HCT116 (cell line): ENCODE measurements at regions not wholly inside any gene's neighbourhood (a gene's known extent, or its start where the extent isn't known, plus 50 kb on each side); places are given as distances from the start of the nearest gene placed in this dataset.

ENCODE experiments used
- ATAC-seq: fragments of 200-7000 bp; cut with Tn5 transposase; 2 replicates; pipeline ENCODE4 v1.9.1; 2020; ENCODE audit warnings: mild to moderate bottlenecking, moderate library complexity
- BruUV-seq: library from RNA; stranded (reverse); fragments of 400-500 nt; replicated peaks from 2 replicates; lab custom pipeline; 2021; lab: Mats Ljungman, UMichigan
- CTCF ChIA-PET: fragments of 300-600 bp; sonication (Branson Sonifier 250); formaldehyde crosslinking; loops from one replicate; lab custom pipeline; 2021; ENCODE audit warnings: antibody characterized with exemption; lab: Charles Lee
- POLR2A ChIA-PET: fragments of 300-600, 350-600 bp; sonication (Branson Sonifier 250); formaldehyde crosslinking; loops from one replicate; lab custom pipeline; 2021; ENCODE audit warnings: antibody characterized with exemption; lab: Charles Lee
- RAD21 ChIA-PET, 2 experiments: fragments of 300-600 bp; sonication (Branson Sonifier 250); formaldehyde crosslinking; loops; one replicate each; lab custom pipeline; 2023; ENCODE audit warnings: low total read pairs in 2 of 2; ENCODE audit not compliant: uncharacterized antibody in 2 of 2, unreplicated experiment in 2 of 2, low non-redundant PET in 1 of 2; lab: Charles Lee
- DNase-seq: peaks from one replicate; pipeline ENCODE4 v3.0.0-alpha.2; 2010; ENCODE audit warnings: low read depth, low spot score
- H2AFZ ChIP-seq: fragments of 200-600 bp; shearing (Covaris generic), sonication (generic); 2 replicates; pipeline ENCODE4 v1.6.1; 2017; ENCODE audit warnings: low read depth, mixed run types, mixed read lengths, antibody characterized with exemption, low read length; ENCODE audit not compliant: poor library complexity, severe bottlenecking
- H3K27ac ChIP-seq: 2 replicates; pipeline ENCODE4 v1.5.1; 2012; ENCODE audit warnings: low read depth, low read length
- H3K27me3 ChIP-seq: fragments of 200-600 bp; sonication (generic); 2 replicates; pipeline ENCODE4 v1.6.1; 2016; ENCODE audit warnings: mixed run types, low read length, mixed read lengths; ENCODE audit not compliant: insufficient read depth
- H3K36me3 ChIP-seq, 2 experiments: fragments of 200-500 bp in 1 of 2; fragments of 200-600 bp in 1 of 2; sonication (Bioruptor generic) in 1 of 2; sonication (generic) in 1 of 2; 2 replicates each; pipeline versions ENCODE4 v1.5.1 to v1.6.1; 2014 to 2016; ENCODE audit warnings: low read length in 2 of 2, inconsistent platforms in 1 of 2, mixed read lengths in 1 of 2, mixed run types in 1 of 2; ENCODE audit not compliant: insufficient read depth in 2 of 2, control insufficient read depth in 1 of 2
- H3K4me1 ChIP-seq, 2 experiments: fragments of 200-600 bp in 1 of 2; sonication (generic) in 1 of 2; 2 replicates each; pipeline versions ENCODE4 v1.5.1 to v1.6.1; 2012 to 2017; ENCODE audit warnings: low read length in 2 of 2, inconsistent platforms in 1 of 2, mild to moderate bottlenecking in 1 of 2, mixed read lengths in 1 of 2, mixed run types in 1 of 2, moderate library complexity in 1 of 2; ENCODE audit not compliant: insufficient read depth in 2 of 2, control insufficient read depth in 1 of 2
- H3K4me2 ChIP-seq: fragments of 200-600 bp; sonication (generic); 2 replicates; pipeline ENCODE4 v1.6.1; 2017; ENCODE audit warnings: mixed run types, low read length, mixed read lengths
- H3K4me3 ChIP-seq, 2 experiments: fragments of 200-600 bp in 1 of 2; sonication (generic) in 1 of 2; replicated peaks in 1 of 2; 2 replicates each; pipeline ENCODE4 v1.5.1; 2011 to 2016; ENCODE audit warnings: low read length in 2 of 2, control low read depth in 1 of 2, low read depth in 1 of 2, mild to moderate bottlenecking in 1 of 2, mixed read lengths in 1 of 2, mixed run types in 1 of 2
- H3K79me2 ChIP-seq: fragments of 200-600 bp; sonication (generic); 2 replicates; pipeline ENCODE4 v1.6.1; 2017; ENCODE audit warnings: mild to moderate bottlenecking, mixed run types, low read length, moderate library complexity, mixed read lengths; ENCODE audit not compliant: insufficient read depth
- H3K9ac ChIP-seq: fragments of 200-600 bp; sonication (generic); 2 replicates; pipeline ENCODE4 v1.6.1; 2016; ENCODE audit warnings: low read length, mixed read lengths
- H3K9me2 ChIP-seq: fragments of 200-600 bp; sonication (generic), shearing (Covaris generic); 2 replicates; pipeline ENCODE4 v1.6.1; 2017; ENCODE audit warnings: mixed run types, mild to moderate bottlenecking, moderate library complexity; ENCODE audit not compliant: insufficient read depth
- H3K9me3 ChIP-seq, 2 experiments: fragments of 200-500 bp in 1 of 2; fragments of 200-600 bp in 1 of 2; sonication (Bioruptor generic) in 1 of 2; sonication (generic) in 1 of 2; 2 replicates each; pipeline ENCODE4 v1.6.1; 2014 to 2017; ENCODE audit warnings: low read length in 2 of 2, mixed read lengths in 2 of 2, inconsistent platforms in 1 of 2, low read depth in 1 of 2, mild to moderate bottlenecking in 1 of 2, mixed run types in 1 of 2, moderate library complexity in 1 of 2; ENCODE audit not compliant: control insufficient read depth in 1 of 2, insufficient read depth in 1 of 2
- H4K20me1 ChIP-seq: fragments of 200-600 bp; sonication (generic), shearing (Covaris generic); 2 replicates; pipeline ENCODE4 v1.6.1; 2017; ENCODE audit warnings: mixed run types, mild to moderate bottlenecking, moderate library complexity; ENCODE audit not compliant: insufficient read depth
- ATF3 ChIP-seq: IDR thresholded peaks from 2 replicates; pipeline ENCODE4 v1.6.1; 2012
- CBX3 ChIP-seq: IDR thresholded peaks from 2 replicates; pipeline ENCODE4 v1.6.1; 2012; ENCODE audit warnings: low read depth
- CEBPB ChIP-seq: IDR thresholded peaks from 2 replicates; pipeline ENCODE4 v1.6.1; 2012; ENCODE audit warnings: low read depth
- EGR1 ChIP-seq: IDR thresholded peaks from 2 replicates; pipeline ENCODE4 v1.6.1; 2012; ENCODE audit warnings: low read depth
- EZH2 ChIP-seq: fragments of 200-600 bp; sonication (generic); IDR thresholded peaks from 2 replicates; pipeline ENCODE4 v1.6.1; 2017; ENCODE audit warnings: antibody characterized with exemption, mixed run types
- EZH2phosphoT487 ChIP-seq: fragments of 200-600 bp; IDR thresholded peaks from 2 replicates; pipeline ENCODE4 v1.6.1; 2018; ENCODE audit warnings: antibody characterized with exemption, borderline replicate concordance
- POLR2A ChIP-seq: IDR thresholded peaks from 2 replicates; pipeline ENCODE4 v1.7.0; 2011; ENCODE audit warnings: borderline replicate concordance; ENCODE audit not compliant: insufficient read depth, insufficient read length; ENCODE audit errors: extremely low read depth
- POLR2AphosphoS5 ChIP-seq: IDR thresholded peaks from 2 replicates; pipeline ENCODE4 v1.6.1; 2011; ENCODE audit warnings: mild to moderate bottlenecking, low read depth, low read length, moderate library complexity
- RAD21 ChIP-seq: IDR thresholded peaks from 2 replicates; pipeline ENCODE4 v1.6.1; 2012; ENCODE audit warnings: low read depth, mild to moderate bottlenecking
- SP1 ChIP-seq: IDR thresholded peaks from 2 replicates; pipeline ENCODE4 v1.6.1; 2012; ENCODE audit warnings: low read depth
- SRF ChIP-seq: IDR thresholded peaks from 2 replicates; pipeline ENCODE4 v1.6.1; 2012; ENCODE audit warnings: low read depth
- YY1 ChIP-seq: IDR thresholded peaks from 2 replicates; pipeline ENCODE4 v1.6.1; 2011; ENCODE audit warnings: low read length, low read depth, moderate library complexity, mild to moderate bottlenecking; ENCODE audit not compliant: insufficient replicate concordance; ENCODE audit errors: extremely low read depth
- intact Hi-C: fragments of 100-400 bp; cut with micrococcal nuclease; formaldehyde crosslinking; loops from 2 replicates; pipeline ENCODE4 v1.10.0; 2022

- TF ChIP-seq POLR2A (no peak), YY1 (no peak), CBX3 (peak; percentile 93), RAD21 (peak; percentile 53), EGR1 (no peak), EZH2phosphoT487 (no peak), POLR2AphosphoS5 (peak; percentile 65), SRF (no peak; the same call in 1 of the 2 replicates), ATF3 (no peak), EZH2 (no peak)
Observed at GRCh38 chr6:6969761-6970223, 138.0 kb upstream of the RREB1 start (continued).

- Histone ChIP-seq H3K4me2 (no peak overlapping the region), H3K9me2 (no peaks in the 10 kb centered on the region), H3K9me3 (no peaks in the 10 kb centered on the region), H3K27me3 (no peaks in the 10 kb centered on the region), H4K20me1 (no peaks in the 10 kb centered on the region), H3K36me3 (no peaks in the 10 kb centered on the region), H3K4me3 (no peak overlapping the region), H3K27ac (no peak overlapping the region), H2AFZ (no peak overlapping the region), H3K4me1 (peaks cover 7 to 31% of the 10 kb centered on the region in 2 experiments; a peak in 3 of 4 replicates), H3K9ac (no peak overlapping the region), H3K79me2 (no peaks in the 10 kb centered on the region)
- TF ChIP-seq SP1 (no peak), CEBPB (no peak)
- no TSS peak for BruUV-seq
- DNase-seq (no peak), ATAC-seq (no peak)
- ChIA-PET CTCF (no interaction called here), RAD21 (no interaction called here), POLR2A (no interaction called here)
- intact Hi-C loops: no loop called here
Observed at GRCh38 chr6:6970851-6971250, 136.9 kb upstream of the RREB1 start.
